ENCODE measurements at regions not wholly inside any gene's neighbourhood (a gene's known extent, or its start where the extent isn't known, plus 50 kb on each side); places are given as distances from the start of the nearest gene placed in this dataset.

DNA sequence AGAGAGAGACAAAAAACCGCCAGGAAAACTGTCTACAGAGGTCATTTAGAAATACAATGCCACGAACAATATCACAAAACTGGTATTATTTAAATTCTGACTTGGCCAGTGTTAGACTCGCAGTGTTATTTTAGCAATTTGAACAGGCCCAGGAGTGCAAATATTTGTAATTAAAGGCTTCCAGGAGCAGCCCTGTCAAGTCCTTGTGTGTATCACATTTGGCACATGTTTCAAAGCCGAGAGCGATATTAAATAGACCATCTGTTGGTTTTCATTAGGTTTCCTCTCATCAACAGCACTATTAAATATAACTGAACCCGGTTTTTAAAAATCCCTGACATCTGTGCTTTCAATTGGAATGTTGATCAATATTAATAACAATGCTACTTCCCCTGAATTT is 656.9 kb downstream of the TSN start:
- Histone ChIP-seq H3K4me3 (ENCODE audit: low read depth, low read length) (no peak overlapping the region), H3K9me3 (ENCODE audit: control insufficient read depth, insufficient read depth, low read length) (no peaks in the 10 kb centered on the region), H3K4me1 (ENCODE audit: control insufficient read depth, insufficient read depth, low read length) (no peaks in the 10 kb centered on the region), H3K36me3 (ENCODE audit: control insufficient read depth, insufficient read depth, low read length) (no peaks in the 10 kb centered on the region), H3K9ac (ENCODE audit: low read depth, low read length) (no peak overlapping the region), H3K27me3 (ENCODE audit: control insufficient read depth, insufficient read depth, low read length) (no peaks in the 10 kb centered on the region)

DNA sequence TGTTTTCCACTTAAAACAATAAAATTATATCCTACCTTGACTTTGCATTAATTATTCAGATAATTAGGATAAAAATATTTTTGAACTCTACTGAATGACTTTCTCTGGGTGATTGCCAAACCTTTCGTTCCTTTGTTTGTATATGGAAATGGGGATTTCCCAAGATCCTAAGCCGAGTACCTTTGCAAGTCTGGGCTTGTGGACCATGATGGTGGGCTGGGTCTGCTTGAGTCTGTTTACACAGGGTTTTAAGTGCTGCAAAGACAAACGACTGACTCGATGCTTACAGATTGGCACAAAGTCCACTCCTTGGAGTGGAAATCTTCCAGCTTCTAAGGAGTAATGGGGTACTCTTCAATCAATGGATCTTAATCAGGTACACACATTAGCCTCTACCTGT is 659.5 kb downstream of the TSN start:
- Histone ChIP-seq H3K4me1 (ENCODE audit: control insufficient read depth, insufficient read depth, low read length) (no peaks in the 10 kb centered on the region), H3K36me3 (ENCODE audit: control insufficient read depth, insufficient read depth, low read length) (no peaks in the 10 kb centered on the region), H3K9me3 (ENCODE audit: control insufficient read depth, insufficient read depth, low read length) (no peaks in the 10 kb centered on the region), H3K9ac (ENCODE audit: low read depth, low read length) (no peak overlapping the region), H3K4me3 (ENCODE audit: low read depth, low read length) (no peak overlapping the region), H3K27me3 (ENCODE audit: control insufficient read depth, insufficient read depth, low read length) (no peaks in the 10 kb centered on the region)

DNA sequence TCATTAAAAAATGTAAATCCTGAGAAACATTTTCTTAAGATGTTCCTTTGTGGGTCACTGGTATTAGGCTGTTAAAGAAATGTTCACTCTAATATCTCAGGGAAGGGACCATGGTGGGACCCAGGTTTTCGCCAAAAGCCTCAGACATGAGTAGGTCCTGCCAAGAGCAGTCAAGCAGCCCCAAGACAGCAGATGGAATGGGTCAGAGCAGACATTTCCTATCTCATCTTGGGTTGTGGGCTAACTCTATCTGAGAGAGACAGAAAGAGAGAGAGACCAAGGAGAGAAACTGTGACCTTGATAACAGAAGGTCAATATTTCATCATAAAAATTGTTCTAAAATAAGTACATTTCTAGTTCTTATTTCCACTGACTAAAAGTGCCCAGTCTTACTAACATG is 661.7 kb downstream of the TSN start:
- no peaks in the 10 kb centered on the region for H3K27me3 ChIP-seq (ENCODE audit: control insufficient read depth, insufficient read depth, low read length)
- no peak overlapping the region for H3K9ac ChIP-seq (ENCODE audit: low read depth, low read length)
- no peaks in the 10 kb centered on the region for H3K9me3 ChIP-seq (ENCODE audit: control insufficient read depth, insufficient read depth, low read length)
- no peaks in the 10 kb centered on the region for H3K36me3 ChIP-seq (ENCODE audit: control insufficient read depth, insufficient read depth, low read length)
- H3K4me3 ChIP-seq (ENCODE audit: low read depth, low read length): no peak overlapping the region
- H3K4me1 ChIP-seq (ENCODE audit: control insufficient read depth, insufficient read depth, low read length): no peaks in the 10 kb centered on the region

DNA sequence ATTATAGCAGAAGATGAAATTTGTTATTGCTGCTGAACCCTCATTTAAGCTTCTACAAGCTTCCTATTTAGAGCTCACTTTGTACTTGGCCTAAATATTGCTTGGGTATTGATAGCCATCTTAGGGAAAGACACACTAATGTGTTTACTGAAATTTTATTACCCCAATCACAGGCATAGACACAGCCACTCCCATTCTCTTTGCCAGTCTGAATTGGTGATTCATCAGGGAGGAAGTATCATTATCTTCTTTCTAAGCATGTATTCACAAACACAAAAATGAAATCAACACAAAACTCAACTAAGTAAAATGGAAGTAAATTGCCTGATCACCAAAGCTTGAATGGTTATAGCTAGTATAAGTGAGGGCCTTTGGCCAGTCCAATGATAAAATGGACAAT is 666.3 kb downstream of the TSN start:
- no peaks in the 10 kb centered on the region for H3K36me3 ChIP-seq (ENCODE audit: control insufficient read depth, insufficient read depth, low read length)
- H3K9ac ChIP-seq (ENCODE audit: low read depth, low read length): no peak overlapping the region
- no peaks in the 10 kb centered on the region for H3K27me3 ChIP-seq (ENCODE audit: control insufficient read depth, insufficient read depth, low read length)
- H3K4me3 ChIP-seq (ENCODE audit: low read depth, low read length): no peak overlapping the region
- no peaks in the 10 kb centered on the region for H3K9me3 ChIP-seq (ENCODE audit: control insufficient read depth, insufficient read depth, low read length)
- H3K4me1 ChIP-seq (ENCODE audit: control insufficient read depth, insufficient read depth, low read length): no peaks in the 10 kb centered on the region

DNA sequence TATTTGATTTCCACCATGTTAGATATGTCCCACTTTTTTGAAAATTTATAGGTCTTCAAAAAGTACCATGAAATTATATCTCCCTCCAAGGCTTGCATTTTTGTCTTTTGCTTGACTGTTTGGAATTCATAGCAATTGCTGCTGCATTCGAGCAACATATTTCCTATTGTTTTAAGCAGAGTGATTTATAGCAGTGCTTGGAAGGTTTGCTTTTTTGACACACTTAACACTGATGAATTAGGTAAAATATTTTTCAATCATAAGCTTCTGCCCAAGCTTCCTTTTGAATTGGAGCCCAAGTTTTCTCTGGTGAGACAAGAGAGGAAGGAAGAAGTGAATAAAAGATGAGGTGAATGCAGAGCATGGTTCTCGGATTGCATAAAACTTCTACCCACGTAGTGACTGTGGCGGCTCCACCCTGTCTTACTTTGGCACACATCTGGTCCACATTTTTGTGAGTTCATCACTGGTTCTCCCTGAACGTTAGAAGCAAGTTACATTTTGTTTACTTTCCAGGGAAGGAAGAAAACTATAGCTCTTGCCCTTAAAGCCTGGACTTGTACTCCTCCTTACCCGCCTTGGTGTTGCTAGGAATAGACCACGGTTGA is 667.0 kb downstream of the TSN start:
- no peak overlapping the region for H3K9ac ChIP-seq (ENCODE audit: low read depth, low read length)
- no peaks in the 10 kb centered on the region for H3K4me1 ChIP-seq (ENCODE audit: control insufficient read depth, insufficient read depth, low read length)
- no peaks in the 10 kb centered on the region for H3K27me3 ChIP-seq (ENCODE audit: control insufficient read depth, insufficient read depth, low read length)
- no peaks in the 10 kb centered on the region for H3K36me3 ChIP-seq (ENCODE audit: control insufficient read depth, insufficient read depth, low read length)
- no peak overlapping the region for H3K4me3 ChIP-seq (ENCODE audit: low read depth, low read length)
- no peaks in the 10 kb centered on the region for H3K9me3 ChIP-seq (ENCODE audit: control insufficient read depth, insufficient read depth, low read length)

DNA sequence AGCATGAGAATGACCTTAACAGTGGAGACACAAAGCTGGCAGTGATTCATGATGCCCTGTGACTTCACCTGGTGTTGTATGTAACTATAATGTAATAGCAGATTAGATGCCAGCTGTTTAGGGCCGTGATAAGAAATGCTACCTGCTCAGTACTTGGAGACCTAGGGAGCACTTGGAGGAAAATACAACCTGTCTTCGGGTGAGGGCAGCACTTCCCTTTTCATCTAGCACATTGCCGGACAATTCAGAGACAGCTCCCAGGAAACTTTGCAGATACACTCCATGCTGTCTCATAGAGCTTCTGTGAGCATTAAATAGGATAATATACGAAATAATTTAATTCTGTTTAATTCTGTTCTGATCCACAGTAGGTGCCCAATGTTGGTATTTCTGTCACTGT is 668.5 kb downstream of the TSN start:
- no peaks in the 10 kb centered on the region for H3K9me3 ChIP-seq (ENCODE audit: control insufficient read depth, insufficient read depth, low read length)
- no peak overlapping the region for H3K9ac ChIP-seq (ENCODE audit: low read depth, low read length)
- H3K27me3 ChIP-seq (ENCODE audit: control insufficient read depth, insufficient read depth, low read length): no peaks in the 10 kb centered on the region
- H3K4me3 ChIP-seq (ENCODE audit: low read depth, low read length): no peak overlapping the region
- no peaks in the 10 kb centered on the region for H3K36me3 ChIP-seq (ENCODE audit: control insufficient read depth, insufficient read depth, low read length)
- no peaks in the 10 kb centered on the region for H3K4me1 ChIP-seq (ENCODE audit: control insufficient read depth, insufficient read depth, low read length)

DNA sequence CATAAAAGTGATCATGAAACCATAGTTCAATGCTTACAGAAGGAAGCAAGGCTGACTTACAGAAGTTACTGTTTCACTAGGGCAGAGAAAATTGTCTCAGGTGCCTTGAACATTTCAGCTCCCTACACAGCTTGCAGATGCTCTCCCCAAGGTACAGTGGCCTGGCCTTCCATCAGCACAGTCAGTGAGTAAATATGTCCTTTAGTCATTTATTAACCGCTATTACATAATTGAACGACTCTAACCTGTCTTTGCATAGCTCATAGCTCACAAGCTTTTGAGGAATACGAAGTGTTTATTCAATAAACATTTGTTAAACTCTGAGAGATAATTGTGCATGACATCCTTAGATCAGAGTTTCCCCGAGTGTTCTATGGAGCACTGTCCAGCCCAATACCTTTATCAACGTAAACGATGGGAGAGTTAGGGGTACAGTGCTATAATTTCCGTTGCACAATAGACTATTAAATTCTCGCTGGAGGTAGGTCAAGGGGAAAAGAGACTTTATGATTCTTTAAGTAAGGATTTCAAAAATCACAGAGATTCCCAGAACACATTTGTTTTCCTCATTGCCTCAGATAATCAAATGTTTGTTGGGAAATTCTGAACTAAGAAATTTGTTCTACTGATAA is 677.8 kb downstream of the TSN start:
- Histone ChIP-seq H3K36me3 (ENCODE audit: control insufficient read depth, insufficient read depth, low read length) (no peaks in the 10 kb centered on the region), H3K9ac (ENCODE audit: low read depth, low read length) (no peak overlapping the region), H3K4me3 (ENCODE audit: low read depth, low read length) (no peak overlapping the region), H3K27me3 (ENCODE audit: control insufficient read depth, insufficient read depth, low read length) (no peaks in the 10 kb centered on the region), H3K9me3 (ENCODE audit: control insufficient read depth, insufficient read depth, low read length) (no peaks in the 10 kb centered on the region), H3K4me1 (ENCODE audit: control insufficient read depth, insufficient read depth, low read length) (no peaks in the 10 kb centered on the region)

DNA sequence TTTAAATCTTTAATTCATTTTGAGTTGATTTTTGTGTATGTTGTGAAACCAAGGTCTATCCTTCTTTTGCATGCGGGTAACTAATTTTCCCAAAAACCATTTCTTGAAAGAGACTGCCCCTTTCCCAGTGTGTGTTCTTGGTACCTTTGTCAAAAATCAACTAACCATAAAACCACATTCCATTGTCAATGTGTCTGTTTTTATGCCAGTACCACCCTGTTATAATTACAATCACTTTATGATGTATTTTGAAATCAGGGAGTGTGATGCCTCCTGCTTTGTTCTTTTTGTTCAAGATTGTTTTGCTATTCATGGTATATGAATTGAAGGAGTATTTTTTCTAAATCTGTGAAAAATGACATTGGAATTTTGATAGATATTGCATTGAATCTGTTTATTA is 689.6 kb downstream of the TSN start:
- H3K36me3 ChIP-seq (ENCODE audit: control insufficient read depth, insufficient read depth, low read length): no peaks in the 10 kb centered on the region
- H3K9ac ChIP-seq (ENCODE audit: low read depth, low read length): no peak overlapping the region
- no peak overlapping the region for H3K4me3 ChIP-seq (ENCODE audit: low read depth, low read length)
- H3K27me3 ChIP-seq (ENCODE audit: control insufficient read depth, insufficient read depth, low read length): no peaks in the 10 kb centered on the region
- no peaks in the 10 kb centered on the region for H3K9me3 ChIP-seq (ENCODE audit: control insufficient read depth, insufficient read depth, low read length)
- H3K4me1 ChIP-seq (ENCODE audit: control insufficient read depth, insufficient read depth, low read length): no peaks in the 10 kb centered on the region

DNA sequence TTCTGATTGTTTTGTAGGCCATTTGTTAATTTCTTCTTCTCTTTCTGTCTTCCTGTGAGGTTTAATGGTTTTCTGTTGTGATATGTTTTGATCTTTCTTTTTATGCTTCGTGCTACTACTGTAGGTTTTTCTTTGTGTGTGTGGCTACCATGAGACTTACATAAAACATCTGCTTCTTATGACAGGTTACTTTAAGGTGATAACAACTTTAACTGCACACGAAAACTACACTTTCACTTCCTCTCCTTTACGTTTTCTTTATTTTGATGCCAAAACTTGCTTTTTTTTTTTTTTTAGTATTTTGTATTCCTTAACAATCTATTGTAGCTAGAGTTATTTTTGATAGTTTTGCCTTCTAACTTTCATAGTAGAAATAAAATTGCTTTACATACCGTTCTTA is 691.3 kb downstream of the TSN start:
- H3K36me3 ChIP-seq (ENCODE audit: control insufficient read depth, insufficient read depth, low read length): no peaks in the 10 kb centered on the region
- H3K9ac ChIP-seq (ENCODE audit: low read depth, low read length): no peak overlapping the region
- no peak overlapping the region for H3K4me3 ChIP-seq (ENCODE audit: low read depth, low read length)
- H3K9me3 ChIP-seq (ENCODE audit: control insufficient read depth, insufficient read depth, low read length): no peaks in the 10 kb centered on the region
- no peaks in the 10 kb centered on the region for H3K4me1 ChIP-seq (ENCODE audit: control insufficient read depth, insufficient read depth, low read length)
- no peaks in the 10 kb centered on the region for H3K27me3 ChIP-seq (ENCODE audit: control insufficient read depth, insufficient read depth, low read length)

DNA sequence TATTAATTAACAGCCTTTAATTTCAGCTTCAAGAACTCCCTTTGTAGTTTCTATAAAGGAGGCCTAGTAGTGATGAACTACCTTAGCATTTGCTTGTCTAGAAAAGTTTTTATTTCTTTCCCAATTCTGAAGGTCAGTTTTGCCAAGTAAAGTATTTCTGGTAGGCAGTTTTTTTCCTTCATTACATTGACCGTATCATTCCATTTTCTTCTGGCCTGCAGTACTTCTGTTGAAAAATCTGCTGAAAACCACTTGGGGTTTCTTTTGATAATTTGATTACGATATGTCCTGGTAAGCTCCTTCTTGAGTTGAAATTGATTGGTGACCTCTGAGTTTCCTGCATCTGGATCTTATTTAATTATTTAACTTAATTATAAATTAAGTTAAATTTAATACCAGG is 691.8 kb downstream of the TSN start:
- H3K27me3 ChIP-seq (ENCODE audit: control insufficient read depth, insufficient read depth, low read length): no peaks in the 10 kb centered on the region
- H3K9ac ChIP-seq (ENCODE audit: low read depth, low read length): no peak overlapping the region
- H3K9me3 ChIP-seq (ENCODE audit: control insufficient read depth, insufficient read depth, low read length): no peaks in the 10 kb centered on the region
- no peaks in the 10 kb centered on the region for H3K4me1 ChIP-seq (ENCODE audit: control insufficient read depth, insufficient read depth, low read length)
- no peak overlapping the region for H3K4me3 ChIP-seq (ENCODE audit: low read depth, low read length)
- no peaks in the 10 kb centered on the region for H3K36me3 ChIP-seq (ENCODE audit: control insufficient read depth, insufficient read depth, low read length)

DNA sequence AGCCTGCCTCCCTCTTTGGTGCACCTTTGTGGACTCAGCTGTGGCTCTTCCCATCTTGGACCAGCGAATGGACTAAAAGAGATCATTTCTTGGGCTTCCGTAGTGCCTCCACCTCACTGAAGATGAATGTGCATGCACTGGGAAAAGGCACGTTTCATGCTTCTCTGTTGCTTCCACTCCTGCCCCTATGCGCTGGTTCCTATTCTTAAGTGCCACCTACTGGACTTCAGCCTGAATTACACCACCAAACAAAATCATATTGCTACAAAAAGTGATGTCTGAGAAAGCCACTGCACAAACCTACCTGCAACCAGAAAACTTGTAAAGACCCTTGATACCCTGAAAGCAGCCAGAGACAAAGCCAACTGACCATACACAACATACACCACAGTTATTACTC is 695.6 kb downstream of the TSN start:
- Histone ChIP-seq H3K4me1 (ENCODE audit: control insufficient read depth, insufficient read depth, low read length) (no peaks in the 10 kb centered on the region), H3K27me3 (ENCODE audit: control insufficient read depth, insufficient read depth, low read length) (no peaks in the 10 kb centered on the region), H3K4me3 (ENCODE audit: low read depth, low read length) (no peak overlapping the region), H3K36me3 (ENCODE audit: control insufficient read depth, insufficient read depth, low read length) (no peaks in the 10 kb centered on the region), H3K9me3 (ENCODE audit: control insufficient read depth, insufficient read depth, low read length) (no peaks in the 10 kb centered on the region), H3K9ac (ENCODE audit: low read depth, low read length) (no peak overlapping the region)

DNA sequence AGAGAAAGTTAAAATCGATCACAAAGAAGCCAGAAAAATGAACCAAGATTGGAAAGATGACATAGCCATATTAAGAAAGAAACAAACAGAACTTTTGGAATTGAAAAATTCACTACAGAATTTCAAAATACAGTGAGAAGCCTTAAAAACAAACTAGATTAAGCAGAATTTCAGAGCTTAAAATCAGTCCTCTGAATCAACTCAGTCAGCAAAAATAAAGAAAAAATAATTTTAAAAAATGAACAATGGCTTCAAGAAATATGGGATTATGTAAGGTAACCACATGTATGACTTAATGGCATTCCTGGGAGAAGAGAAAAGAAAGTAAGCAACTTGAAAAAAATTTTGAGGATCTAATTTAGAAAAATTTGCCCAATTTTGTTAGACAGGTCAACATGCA is 696.2 kb downstream of the TSN start:
- Histone ChIP-seq H3K27me3 (ENCODE audit: control insufficient read depth, insufficient read depth, low read length) (no peaks in the 10 kb centered on the region), H3K9ac (ENCODE audit: low read depth, low read length) (no peak overlapping the region), H3K9me3 (ENCODE audit: control insufficient read depth, insufficient read depth, low read length) (no peaks in the 10 kb centered on the region), H3K4me1 (ENCODE audit: control insufficient read depth, insufficient read depth, low read length) (no peaks in the 10 kb centered on the region), H3K4me3 (ENCODE audit: low read depth, low read length) (no peak overlapping the region), H3K36me3 (ENCODE audit: control insufficient read depth, insufficient read depth, low read length) (no peaks in the 10 kb centered on the region)

All from iPS-15b (cell line).